ENCODE measurements at regions not wholly inside any gene's neighbourhood (a gene's known extent, or its start where the extent isn't known, plus 50 kb on each side); places are given as distances from the start of the nearest gene placed in this dataset.
A peak's percentile ranks its signal among the peaks of the same experiment; 100 is the strongest.
"Not testable (repeated sequence)": the region's sequence is repeated elsewhere in the genome, so short reads cannot be mapped to it uniquely, and the experiment has no call there.

- no peaks in the 10 kb centered on the region for H3K9me3 ChIP-seq
- H3K27ac ChIP-seq, result no peak overlapping the region
- H3K9ac ChIP-seq, result no peak overlapping the region
- H3K36me3 ChIP-seq, result no peaks in the 10 kb centered on the region
- no peak for TF ChIP-seq Cebpa-rat (IDR thresholded peaks at IDR 0.05)
- H3K4me3 ChIP-seq, result no peak overlapping the region
- no peaks in the 10 kb centered on the region for H3K27me3 ChIP-seq
- H3K4me1 ChIP-seq, result peaks cover 17% of the 10 kb centered on the region
- no peaks in the 10 kb centered on the region for H4K20me1 ChIP-seq
- H3K4me2 ChIP-seq, result no peak overlapping the region
Observed at GRCh38 chr20:58573257-58573656, 58.1 kb upstream of the APCDD1L start.

DNA sequence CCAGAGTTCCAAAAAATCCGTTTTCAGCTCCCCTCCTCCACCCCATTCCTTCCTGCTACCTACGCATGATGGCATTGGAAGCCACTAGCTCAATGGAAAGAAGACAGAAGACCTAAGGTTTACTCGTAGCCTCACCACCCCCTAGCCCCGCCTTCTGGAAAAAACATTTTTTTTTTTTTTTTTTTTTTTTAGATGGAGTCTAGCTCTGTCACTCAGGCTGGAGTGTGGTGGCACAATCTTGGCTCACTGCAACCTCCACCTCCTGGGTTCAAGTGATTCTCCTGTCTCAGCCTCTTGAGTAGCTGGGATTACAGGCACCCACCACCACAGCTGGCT is 57.2 kb upstream of the APCDD1L start:
- H3K36me3 ChIP-seq, H3K4me3 ChIP-seq, H3K4me2 ChIP-seq, H3K9me3 ChIP-seq, H3K9ac ChIP-seq, H4K20me1 ChIP-seq, H3K27ac ChIP-seq, H3K27me3 ChIP-seq: not testable (repeated sequence)
- peaks cover 21% of the 10 kb centered on the region for H3K4me1 ChIP-seq

- Histone ChIP-seq H3K9me3 (no peaks in the 10 kb centered on the region), H3K4me2 (no peak overlapping the region), H4K20me1 (no peaks in the 10 kb centered on the region), H3K27ac (no peak overlapping the region), H3K4me1 (peaks cover 27% of the 10 kb centered on the region), H3K27me3 (no peaks in the 10 kb centered on the region), H3K36me3 (no peaks in the 10 kb centered on the region), H3K4me3 (no peak overlapping the region), H3K9ac (no peak overlapping the region)
- no peak for TF ChIP-seq Cebpa-rat (IDR thresholded peaks at IDR 0.05)
Observed at GRCh38 chr20:58571693-58572427, 56.7 kb upstream of the APCDD1L start.

DNA sequence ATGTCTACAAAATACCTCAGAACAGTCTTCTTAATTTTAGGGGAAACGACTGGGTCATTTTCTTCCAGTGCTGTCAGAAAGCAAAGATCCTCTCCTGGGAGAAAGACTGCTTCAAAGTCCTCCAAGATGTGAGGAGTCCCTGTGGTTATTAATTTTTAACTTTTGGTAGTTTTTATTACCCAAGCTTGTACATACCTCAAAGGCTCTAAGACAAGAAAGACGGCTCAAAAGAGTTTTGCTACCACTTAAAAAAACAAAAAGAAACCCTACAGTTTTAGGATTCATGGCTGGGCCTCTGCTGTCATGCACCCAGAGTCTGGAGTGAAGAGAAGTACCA is 56.1 kb upstream of the APCDD1L start:
- no peak overlapping the region for H3K9ac ChIP-seq
- H3K9me3 ChIP-seq, result no peaks in the 10 kb centered on the region
- H3K27me3 ChIP-seq, result no peaks in the 10 kb centered on the region
- H3K36me3 ChIP-seq, result no peaks in the 10 kb centered on the region
- H3K4me2 ChIP-seq, result no peak overlapping the region
- H3K27ac ChIP-seq, result no peak overlapping the region
- TF ChIP-seq Cebpa-rat (IDR thresholded peaks at IDR 0.05), result no peak
- H3K4me3 ChIP-seq, result no peak overlapping the region
- H3K4me1 ChIP-seq, result peaks cover 31% of the 10 kb centered on the region
- H4K20me1 ChIP-seq, result no peaks in the 10 kb centered on the region

- Histone ChIP-seq H3K4me2 (no peak overlapping the region), H3K27me3 (no peaks in the 10 kb centered on the region)
Observed at GRCh38 chr20:58570204-58570859, 55.1 kb upstream of the APCDD1L start.

GRCh38 chr20:58569241-58570125 is 54.3 kb upstream of the APCDD1L start:
- no peaks in the 10 kb centered on the region for H3K36me3 ChIP-seq
- H4K20me1 ChIP-seq, result no peaks in the 10 kb centered on the region
- peaks cover 2% of the 10 kb centered on the region; the same call in 1 of the 2 replicates for H3K9me3 ChIP-seq
- no peak overlapping the region for H3K9ac ChIP-seq
- H3K4me2 ChIP-seq, result peak overlapping the region; percentile 6; the same call in 1 of the 2 replicates
- peaks cover 31% of the 10 kb centered on the region for H3K4me1 ChIP-seq
- H3K27ac ChIP-seq, result no peak overlapping the region
- 0 out of 2 replicates have a peak, but pooled peaks have one; percentile 22 for TF ChIP-seq Cebpa-rat (IDR thresholded peaks at IDR 0.05)
- H3K4me3 ChIP-seq, result no peak overlapping the region
- no peaks in the 10 kb centered on the region for H3K27me3 ChIP-seq

More at GRCh38 chr20:58570204-58570859, 55.1 kb upstream of the APCDD1L start:
- Histone ChIP-seq H3K4me3 (no peak overlapping the region), H4K20me1 (no peaks in the 10 kb centered on the region), H3K36me3 (no peaks in the 10 kb centered on the region), H3K27ac (no peak overlapping the region), H3K9me3 (no peaks in the 10 kb centered on the region), H3K4me1 (peaks cover 31% of the 10 kb centered on the region), H3K9ac (no peak overlapping the region)
- TF ChIP-seq Cebpa-rat (IDR thresholded peaks at IDR 0.05), result no peak

DNA sequence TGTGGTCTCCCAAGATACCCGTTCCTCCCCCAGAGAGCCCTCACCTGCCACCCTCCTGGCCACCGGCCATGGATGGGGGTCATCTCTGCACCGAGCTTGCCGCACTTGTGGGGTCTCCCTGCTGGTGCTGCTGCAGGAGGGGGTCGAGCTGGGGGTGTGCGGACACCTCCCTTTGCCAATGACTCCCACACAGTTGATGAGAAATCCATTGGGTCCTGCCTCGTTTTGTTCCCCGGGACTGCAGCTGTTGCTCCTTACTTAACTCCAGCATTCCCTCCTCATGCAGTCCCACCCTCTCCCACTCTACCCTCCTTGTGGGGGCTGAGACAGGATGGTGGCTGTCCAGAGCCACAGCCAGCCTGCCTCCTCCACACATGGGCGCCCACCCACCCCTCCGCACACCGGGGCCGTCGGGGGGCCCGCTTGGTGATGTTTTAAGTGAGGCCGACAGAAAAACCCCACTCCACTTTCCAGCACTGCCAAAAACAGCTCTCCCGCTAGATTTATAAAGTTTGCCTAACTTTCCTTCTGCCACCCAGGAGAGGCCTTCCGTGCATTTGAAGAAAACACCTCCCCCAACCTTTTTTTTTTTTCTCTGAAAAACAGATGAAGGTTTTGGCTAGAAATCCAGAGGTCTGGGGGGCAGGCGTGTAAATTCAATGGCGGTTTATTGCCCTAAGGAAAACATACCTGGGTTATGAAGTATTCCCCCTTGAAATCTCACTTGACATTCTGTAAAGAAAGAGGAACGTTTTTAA is 53.5 kb upstream of the APCDD1L start:
- H3K4me1 ChIP-seq, result peaks cover 31% of the 10 kb centered on the region
- H3K9me3 ChIP-seq, result peaks cover 9% of the 10 kb centered on the region; the same call in 1 of the 2 replicates
- no peaks in the 10 kb centered on the region for H3K36me3 ChIP-seq
- peak overlapping the region; percentile 12; the same call in 1 of the 2 replicates for H3K4me2 ChIP-seq
- no peaks in the 10 kb centered on the region for H4K20me1 ChIP-seq
- no peak for TF ChIP-seq Cebpa-rat (IDR thresholded peaks at IDR 0.05)
- no peaks in the 10 kb centered on the region for H3K27me3 ChIP-seq
- no peak overlapping the region for H3K9ac ChIP-seq
- no peak overlapping the region for H3K4me3 ChIP-seq
- no peak overlapping the region for H3K27ac ChIP-seq

GRCh38 chr20:58568126-58568482 is 52.9 kb upstream of the APCDD1L start:
- no peaks in the 10 kb centered on the region for H3K27me3 ChIP-seq
- H3K9ac ChIP-seq, result no peak overlapping the region
- no peaks in the 10 kb centered on the region for H4K20me1 ChIP-seq
- peaks cover 31% of the 10 kb centered on the region for H3K4me1 ChIP-seq
- no peaks in the 10 kb centered on the region for H3K36me3 ChIP-seq
- TF ChIP-seq Cebpa-rat (IDR thresholded peaks at IDR 0.05), result no peak
- no peak overlapping the region for H3K4me3 ChIP-seq
- H3K27ac ChIP-seq, result no peak overlapping the region
- peak overlapping the region; percentile 12; the same call in 1 of the 2 replicates for H3K4me2 ChIP-seq
- peaks cover 9% of the 10 kb centered on the region; the same call in 1 of the 2 replicates for H3K9me3 ChIP-seq

DNA sequence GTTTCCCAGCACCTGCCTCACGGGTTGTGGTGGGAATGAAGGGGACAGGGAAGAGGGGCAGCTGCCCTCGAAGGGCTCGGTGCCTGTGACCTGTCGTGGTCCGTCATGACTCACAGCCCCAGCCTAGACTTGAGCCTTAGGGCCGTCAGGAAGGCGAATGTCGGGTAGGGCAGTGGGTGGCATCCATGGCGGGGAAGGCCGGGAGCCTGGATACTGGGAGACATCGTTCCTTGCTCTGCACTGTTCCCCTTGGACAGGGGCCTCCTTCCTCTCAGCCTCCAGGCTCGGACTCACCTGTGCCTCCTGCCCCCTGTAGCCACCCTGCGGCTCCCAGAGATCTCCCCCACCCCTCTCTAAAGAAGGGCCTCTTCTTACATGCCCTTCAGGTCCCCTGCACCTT is 52.2 kb upstream of the APCDD1L start:
- H3K36me3 ChIP-seq, result no peaks in the 10 kb centered on the region
- H3K27me3 ChIP-seq, result no peaks in the 10 kb centered on the region
- no peak for TF ChIP-seq Cebpa-rat (IDR thresholded peaks at IDR 0.05)

More for the DNA sequence above, 52.2 kb upstream of the APCDD1L start:
- peaks cover 9% of the 10 kb centered on the region; the same call in 1 of the 2 replicates for H3K9me3 ChIP-seq
- no peak overlapping the region for H3K9ac ChIP-seq
- H3K27ac ChIP-seq, result no peak overlapping the region
- no peaks in the 10 kb centered on the region for H4K20me1 ChIP-seq
- peak overlapping the region; percentile 54 for H3K4me2 ChIP-seq
- peaks cover 31% of the 10 kb centered on the region for H3K4me1 ChIP-seq
- H3K4me3 ChIP-seq, result no peak overlapping the region

All from BLaER1 (cell line).